ENCODE measurements at regions not wholly inside any gene's neighbourhood (a gene's known extent, or its start where the extent isn't known, plus 50 kb on each side); places are given as distances from the start of the nearest gene placed in this dataset.

- no peak for DNase-seq
- Mint-ChIP-seq H3K4me3 (no peak overlapping the region), H3K36me3 (no peaks in the 10 kb centered on the region), H3K27me3 (no peaks in the 10 kb centered on the region), H3K9me3 (no peaks in the 10 kb centered on the region), H3K4me1 (peaks cover 0 to 3% (median 0%) of the 10 kb centered on the region in 4 donors), H3K27ac (no peak overlapping the region)
- H3K27ac ChIP-seq (ENCODE audit: low read depth, low read length), result no peak overlapping the region
- no peaks in the 10 kb centered on the region for H3K36me3 ChIP-seq (ENCODE audit: insufficient read depth, low read length)
- no peaks in the 10 kb centered on the region for H3K4me1 ChIP-seq (ENCODE audit: insufficient read depth, low read length)
- CTCF ChIA-PET (ENCODE audit: partially characterized antibody), result no interaction called here
- H3K27me3 ChIP-seq (ENCODE audit: insufficient read depth, low read length), result no peaks in the 10 kb centered on the region
- H3K9me3 ChIP-seq (ENCODE audit: control insufficient read depth in 1 of 2, low read length in 2 of 2), result no peaks in the 10 kb centered on the region
- no peak overlapping the region for H3K4me3 ChIP-seq (ENCODE audit: low read length in 2 of 2)
- POLR2A ChIA-PET (ENCODE audit: partially characterized antibody), result no interaction called here
- intact Hi-C loops (cut with micrococcal nuclease), result loop anchor here (5.0 kb wide), 1 partner anchor 223 kb away; no protein-coding TSS in a partner anchor
Observed at GRCh38 chr1:198889749-198890148, 250.9 kb downstream of the PTPRC start.

- intact Hi-C loops (cut with micrococcal nuclease), result no loop called here
- H3K4me1 Mint-ChIP-seq, result peaks cover 0 to 2% (median 0%) of the 10 kb centered on the region in 4 donors
- H3K4me3 Mint-ChIP-seq, result no peak overlapping the region
- ChIA-PET CTCF (ENCODE audit: partially characterized antibody) (no interaction called here), POLR2A (ENCODE audit: partially characterized antibody) (no interaction called here)
- Histone ChIP-seq H3K9me3 (ENCODE audit: control insufficient read depth in 1 of 2, low read length in 2 of 2) (no peaks in the 10 kb centered on the region), H3K4me3 (ENCODE audit: low read length in 2 of 2) (no peak overlapping the region), H3K36me3 (ENCODE audit: insufficient read depth, low read length) (no peaks in the 10 kb centered on the region), H3K4me1 (ENCODE audit: insufficient read depth, low read length) (no peaks in the 10 kb centered on the region), H3K27me3 (ENCODE audit: insufficient read depth, low read length) (no peaks in the 10 kb centered on the region), H3K27ac (ENCODE audit: low read depth, low read length) (no peak overlapping the region)
- no peak overlapping the region for H3K27ac Mint-ChIP-seq
- no peak for DNase-seq
- H3K9me3 Mint-ChIP-seq, result no peaks in the 10 kb centered on the region
- no peaks in the 10 kb centered on the region for H3K27me3 Mint-ChIP-seq
- peaks cover 0 to 1% of the 10 kb centered on the region in 2 donors for H3K36me3 Mint-ChIP-seq
Observed at GRCh38 chr1:198890214-198890930, 251.5 kb downstream of the PTPRC start.

GRCh38 chr1:198892065-198892464 is 253.2 kb downstream of the PTPRC start:
- Histone ChIP-seq H3K36me3 (ENCODE audit: insufficient read depth, low read length) (no peaks in the 10 kb centered on the region), H3K9me3 (ENCODE audit: control insufficient read depth in 1 of 2, low read length in 2 of 2) (no peaks in the 10 kb centered on the region), H3K4me1 (ENCODE audit: insufficient read depth, low read length) (no peaks in the 10 kb centered on the region), H3K27me3 (ENCODE audit: insufficient read depth, low read length) (no peaks in the 10 kb centered on the region), H3K27ac (ENCODE audit: low read depth, low read length) (no peak overlapping the region), H3K4me3 (ENCODE audit: low read length in 2 of 2) (no peak overlapping the region)
- no peak for DNase-seq
- no peaks in the 10 kb centered on the region for H3K4me1 Mint-ChIP-seq
- H3K27ac Mint-ChIP-seq, result no peak overlapping the region
- no peaks in the 10 kb centered on the region for H3K27me3 Mint-ChIP-seq
- H3K9me3 Mint-ChIP-seq, result peaks cover 0 to 2% (median 0%) of the 10 kb centered on the region in 8 donors
- intact Hi-C loops (cut with micrococcal nuclease), result no loop called here
- ChIA-PET CTCF (ENCODE audit: partially characterized antibody) (no interaction called here), POLR2A (ENCODE audit: partially characterized antibody) (no interaction called here)
- no peak overlapping the region for H3K4me3 Mint-ChIP-seq
- H3K36me3 Mint-ChIP-seq, result peaks cover 0 to 6% of the 10 kb centered on the region in 2 donors

GRCh38 chr1:198893141-198893540 is 254.3 kb downstream of the PTPRC start:
- no peaks in the 10 kb centered on the region for H3K36me3 ChIP-seq (ENCODE audit: insufficient read depth, low read length)
- Mint-ChIP-seq H3K9me3 (peaks cover 0 to 2% (median 0%) of the 10 kb centered on the region in 8 donors), H3K36me3 (peaks cover 0 to 6% of the 10 kb centered on the region in 2 donors), H3K4me1 (no peaks in the 10 kb centered on the region), H3K27ac (no peak overlapping the region), H3K4me3 (no peak overlapping the region), H3K27me3 (no peaks in the 10 kb centered on the region)
- intact Hi-C loops (cut with micrococcal nuclease), result no loop called here
- H3K4me3 ChIP-seq (ENCODE audit: low read length in 2 of 2), result no peak overlapping the region
- ChIA-PET POLR2A (ENCODE audit: partially characterized antibody) (no interaction called here), CTCF (ENCODE audit: partially characterized antibody) (no interaction called here)
- H3K27ac ChIP-seq (ENCODE audit: low read depth, low read length), result no peak overlapping the region
- no peaks in the 10 kb centered on the region for H3K27me3 ChIP-seq (ENCODE audit: insufficient read depth, low read length)
- DNase-seq, result no peak
- H3K4me1 ChIP-seq (ENCODE audit: insufficient read depth, low read length), result no peaks in the 10 kb centered on the region
- H3K9me3 ChIP-seq (ENCODE audit: control insufficient read depth in 1 of 2, low read length in 2 of 2), result no peaks in the 10 kb centered on the region

- ChIA-PET POLR2A (ENCODE audit: partially characterized antibody) (no interaction called here), CTCF (ENCODE audit: partially characterized antibody) (interaction anchor here (1.0 kb wide), 1 partner anchor 12 kb away, joined by 4 read pairs; no protein-coding TSS in a partner anchor)
- Mint-ChIP-seq H3K4me3 (no peak overlapping the region), H3K4me1 (no peaks in the 10 kb centered on the region), H3K27me3 (no peaks in the 10 kb centered on the region), H3K36me3 (peaks cover 0 to 6% of the 10 kb centered on the region in 2 donors), H3K27ac (no peak overlapping the region), H3K9me3 (peaks cover 0 to 2% (median 0%) of the 10 kb centered on the region in 8 donors)
- no peaks in the 10 kb centered on the region for H3K36me3 ChIP-seq (ENCODE audit: insufficient read depth, low read length)
- H3K9me3 ChIP-seq (ENCODE audit: control insufficient read depth in 1 of 2, low read length in 2 of 2), result no peaks in the 10 kb centered on the region
- no peaks in the 10 kb centered on the region for H3K4me1 ChIP-seq (ENCODE audit: insufficient read depth, low read length)
- DNase-seq, result no peak
- H3K27ac ChIP-seq (ENCODE audit: low read depth, low read length), result no peak overlapping the region
- intact Hi-C loops (cut with micrococcal nuclease), result no loop called here
- no peaks in the 10 kb centered on the region for H3K27me3 ChIP-seq (ENCODE audit: insufficient read depth, low read length)
- H3K4me3 ChIP-seq (ENCODE audit: low read length in 2 of 2), result no peak overlapping the region
Observed at GRCh38 chr1:198893763-198894444, 255.1 kb downstream of the PTPRC start.

- Mint-ChIP-seq H3K4me1 (peaks cover 0 to 9% (median 2%) of the 10 kb centered on the region in 4 donors), H3K27me3 (no peaks in the 10 kb centered on the region), H3K9me3 (no peaks in the 10 kb centered on the region), H3K4me3 (no peak overlapping the region), H3K27ac (no peak overlapping the region), H3K36me3 (peaks cover 6 to 12% of the 10 kb centered on the region in 2 donors)
- intact Hi-C loops (cut with micrococcal nuclease), result no loop called here
- Histone ChIP-seq H3K4me1 (ENCODE audit: insufficient read depth, low read length) (peaks cover 6% of the 10 kb centered on the region), H3K27me3 (ENCODE audit: insufficient read depth, low read length) (no peaks in the 10 kb centered on the region), H3K9me3 (ENCODE audit: control insufficient read depth in 1 of 2, low read length in 2 of 2) (no peaks in the 10 kb centered on the region), H3K36me3 (ENCODE audit: insufficient read depth, low read length) (no peaks in the 10 kb centered on the region), H3K4me3 (ENCODE audit: low read length in 2 of 2) (no peak overlapping the region), H3K27ac (ENCODE audit: low read depth, low read length) (no peak overlapping the region)
- ChIA-PET CTCF (ENCODE audit: partially characterized antibody) (no interaction called here), POLR2A (ENCODE audit: partially characterized antibody) (no interaction called here)
- DNase-seq, result no peak
Observed at GRCh38 chr1:198901266-198901665, 262.4 kb downstream of the PTPRC start.

GRCh38 chr1:198902655-198903054 is 263.8 kb downstream of the PTPRC start:
- Mint-ChIP-seq H3K4me1 (peaks cover 0 to 12% (median 6%) of the 10 kb centered on the region in 4 donors), H3K27me3 (no peaks in the 10 kb centered on the region), H3K4me3 (no peak overlapping the region), H3K36me3 (peaks cover 6 to 12% of the 10 kb centered on the region in 2 donors), H3K27ac (no peak overlapping the region), H3K9me3 (no peaks in the 10 kb centered on the region)
- no peak overlapping the region for H3K27ac ChIP-seq (ENCODE audit: low read depth, low read length)
- POLR2A ChIA-PET (ENCODE audit: partially characterized antibody), result no interaction called here
- DNase-seq, result no peak
- no peaks in the 10 kb centered on the region for H3K9me3 ChIP-seq (ENCODE audit: control insufficient read depth in 1 of 2, low read length in 2 of 2)
- no peak overlapping the region for H3K4me3 ChIP-seq (ENCODE audit: low read length in 2 of 2)
- H3K4me1 ChIP-seq (ENCODE audit: insufficient read depth, low read length), result peaks cover 12% of the 10 kb centered on the region
- intact Hi-C loops (cut with micrococcal nuclease), result no loop called here
- H3K36me3 ChIP-seq (ENCODE audit: insufficient read depth, low read length), result no peaks in the 10 kb centered on the region
- CTCF ChIA-PET (ENCODE audit: partially characterized antibody), result no interaction called here
- H3K27me3 ChIP-seq (ENCODE audit: insufficient read depth, low read length), result no peaks in the 10 kb centered on the region
